NCI-H1417 (cell line): ENCODE measurements at regions not wholly inside any gene's neighbourhood (a gene's known extent, or its start where the extent isn't known, plus 50 kb on each side); places are given as distances from the start of the nearest gene placed in this dataset.

ENCODE experiments used
- DNase-seq, 3 experiments: peaks; one replicate each; lab custom pipeline; 2025; lab: John Stamatoyannopoulos, UW

- DNase-seq: no peak
These were observed 492.4 kb downstream of the SHISA9 start for GRCh38 chr16:13393816-13394215.

GRCh38 chr16:13394488-13394887, 493.1 kb downstream of the SHISA9 start:
- no peak for DNase-seq

GRCh38 chr16:13397126-13397525, 495.7 kb downstream of the SHISA9 start:
- no peak for DNase-seq

GRCh38 chr16:13401641-13402040, 500.2 kb downstream of the SHISA9 start:
- no peak for DNase-seq

GRCh38 chr16:13402601-13403000, 501.2 kb downstream of the SHISA9 start:
- no peak for DNase-seq

GRCh38 chr16:13403326-13403725, 501.9 kb downstream of the SHISA9 start:
- no peak for DNase-seq

- DNase-seq: no peak
These were observed 505.8 kb upstream of the ERCC4 start for GRCh38 chr16:13414154-13414553.

- DNase-seq: no peak
These were observed 500.4 kb upstream of the ERCC4 start for GRCh38 chr16:13419589-13419988.

- DNase-seq: no peak
These were observed 498.2 kb upstream of the ERCC4 start for GRCh38 chr16:13421726-13422125.

- DNase-seq: no peak
These were observed 494.1 kb upstream of the ERCC4 start for GRCh38 chr16:13425836-13426235.

- no peak for DNase-seq
These were observed 493.7 kb upstream of the ERCC4 start for GRCh38 chr16:13426269-13426668.

GRCh38 chr16:13426736-13427135, 493.2 kb upstream of the ERCC4 start:
- no peak for DNase-seq

- DNase-seq: no peak
These were observed 492.0 kb upstream of the ERCC4 start for GRCh38 chr16:13427943-13428342.

GRCh38 chr16:13429416-13429815, 490.5 kb upstream of the ERCC4 start:
- no peak for DNase-seq

GRCh38 chr16:13435415-13435814, 484.5 kb upstream of the ERCC4 start:
- no peak for DNase-seq

GRCh38 chr16:13435873-13436474, 484.0 kb upstream of the ERCC4 start:
- no peak for DNase-seq

- DNase-seq: no peak
These were observed 483.1 kb upstream of the ERCC4 start for GRCh38 chr16:13436641-13437412.

GRCh38 chr16:13437413-13437795, 482.6 kb upstream of the ERCC4 start:
- no peak for DNase-seq

GRCh38 chr16:13438064-13438463, 481.9 kb upstream of the ERCC4 start:
- DNase-seq: no peak

- no peak for DNase-seq
These were observed 480.2 kb upstream of the ERCC4 start for GRCh38 chr16:13439766-13440165.

GRCh38 chr16:13441675-13442074, 478.3 kb upstream of the ERCC4 start:
- DNase-seq: no peak

- DNase-seq: no peak
These were observed 471.6 kb upstream of the ERCC4 start for GRCh38 chr16:13448346-13448745.

- DNase-seq: peak in 2 of 3 experiments; percentile 1 to 11
These were observed 466.6 kb upstream of the ERCC4 start for GRCh38 chr16:13453325-13453724.
